ENCODE measurements at regions not wholly inside any gene's neighbourhood (a gene's known extent, or its start where the extent isn't known, plus 50 kb on each side); places are given as distances from the start of the nearest gene placed in this dataset.

GRCh38 chr15:29945943-29946596 lies 123.8 kb upstream of the TJP1 start:
- DNase-seq: no peak

GRCh38 chr15:29944925-29945324 lies 122.7 kb upstream of the TJP1 start:
- no peak for DNase-seq

- no peak for DNase-seq
Observed at GRCh38 chr15:29942548-29942947, 120.3 kb upstream of the TJP1 start.

GRCh38 chr15:29942143-29942542 lies 119.9 kb upstream of the TJP1 start:
- DNase-seq: no peak

- no peak for DNase-seq
Observed at GRCh38 chr15:29939404-29939803, 117.1 kb upstream of the TJP1 start.

GRCh38 chr15:29938361-29939335 lies 116.4 kb upstream of the TJP1 start:
- DNase-seq: no peak

- DNase-seq: no peak
Observed at GRCh38 chr15:29937956-29938355, 115.7 kb upstream of the TJP1 start.

GRCh38 chr15:29936353-29937049 lies 114.2 kb upstream of the TJP1 start:
- DNase-seq: no peak

GRCh38 chr15:29935296-29936004 lies 113.2 kb upstream of the TJP1 start:
- peak in 1 of 2 donors; percentile 1 for DNase-seq

GRCh38 chr15:29934251-29934650 lies 112.0 kb upstream of the TJP1 start:
- no peak for DNase-seq

GRCh38 chr15:29933042-29933803 lies 111.0 kb upstream of the TJP1 start:
- no peak for DNase-seq

GRCh38 chr15:29926083-29926388 lies 103.8 kb upstream of the TJP1 start:
- no peak for DNase-seq

- DNase-seq: peak in 1 of 2 donors; percentile 1
Observed at GRCh38 chr15:29925227-29926082, 103.2 kb upstream of the TJP1 start.

GRCh38 chr15:29924750-29925149 lies 102.5 kb upstream of the TJP1 start:
- no peak for DNase-seq

GRCh38 chr15:29922191-29922590 lies 99.9 kb upstream of the TJP1 start:
- DNase-seq: no peak

GRCh38 chr15:29921130-29921601 lies 98.9 kb upstream of the TJP1 start:
- DNase-seq: no peak

- no peak for DNase-seq
Observed at GRCh38 chr15:29920515-29920914, 98.2 kb upstream of the TJP1 start.

GRCh38 chr15:29919380-29919881 lies 97.2 kb upstream of the TJP1 start:
- no peak for DNase-seq

GRCh38 chr15:29917600-29918597 lies 95.6 kb upstream of the TJP1 start:
- DNase-seq: no peak

- DNase-seq: no peak
Observed at GRCh38 chr15:29914511-29914926, 92.3 kb upstream of the TJP1 start.

All from CD4-positive, alpha-beta T cell treated with Interleukin-4 for 1 hour (primary cell).